ENCODE measurements at regions not wholly inside any gene's neighbourhood (a gene's known extent, or its start where the extent isn't known, plus 50 kb on each side); places are given as distances from the start of the nearest gene placed in this dataset.

GRCh38 chrX:40281336-40282005, 183.7 kb upstream of the BCOR start:
- TF ChIP-seq MAX (IDR thresholded peaks at IDR 0.05; ENCODE audit: low read depth) (no peak), CTCF (IDR thresholded peaks at IDR 0.05) (no peak), SMC3 (IDR thresholded peaks at IDR 0.05; ENCODE audit: low read depth, low read length) (no peak), NRF1 (IDR thresholded peaks at IDR 0.05; ENCODE audit: low read depth, low read length) (no peak), EZH2phosphoT487 (IDR thresholded peaks at IDR 0.05; ENCODE audit: borderline replicate concordance, low read depth) (no peak), IRF3 (IDR thresholded peaks at IDR 0.05; ENCODE audit: low read depth, low read length) (no peak), REST (IDR thresholded peaks at IDR 0.05; ENCODE audit: low read depth, low read length) (no peak), RAD21 (IDR thresholded peaks at IDR 0.05; ENCODE audit: low read length) (no peak), TAF1 (IDR thresholded peaks at IDR 0.05; ENCODE audit: borderline replicate concordance, low read depth, low read length) (no peak), YY1 (IDR thresholded peaks at IDR 0.05; ENCODE audit: low read depth) (no peak), POLR2AphosphoS5 (IDR thresholded peaks at IDR 0.05; ENCODE audit: low read depth, low read length) (no peak), PBX3 (IDR thresholded peaks at IDR 0.05) (no peak), SIN3A (IDR thresholded peaks at IDR 0.05; ENCODE audit: borderline replicate concordance, low read depth, low read length) (no peak)

Measured in SK-N-SH (cell line).